GM19035 (cell line): ENCODE measurements at regions not wholly inside any gene's neighbourhood (a gene's known extent, or its start where the extent isn't known, plus 50 kb on each side); places are given as distances from the start of the nearest gene placed in this dataset.

Source experiments
- ATAC-seq: cut with Tn5 transposase; IDR thresholded peaks from one replicate; pipeline ENCODE4 v1.9.1; 2021; ENCODE audit not compliant: unreplicated experiment

DNA sequence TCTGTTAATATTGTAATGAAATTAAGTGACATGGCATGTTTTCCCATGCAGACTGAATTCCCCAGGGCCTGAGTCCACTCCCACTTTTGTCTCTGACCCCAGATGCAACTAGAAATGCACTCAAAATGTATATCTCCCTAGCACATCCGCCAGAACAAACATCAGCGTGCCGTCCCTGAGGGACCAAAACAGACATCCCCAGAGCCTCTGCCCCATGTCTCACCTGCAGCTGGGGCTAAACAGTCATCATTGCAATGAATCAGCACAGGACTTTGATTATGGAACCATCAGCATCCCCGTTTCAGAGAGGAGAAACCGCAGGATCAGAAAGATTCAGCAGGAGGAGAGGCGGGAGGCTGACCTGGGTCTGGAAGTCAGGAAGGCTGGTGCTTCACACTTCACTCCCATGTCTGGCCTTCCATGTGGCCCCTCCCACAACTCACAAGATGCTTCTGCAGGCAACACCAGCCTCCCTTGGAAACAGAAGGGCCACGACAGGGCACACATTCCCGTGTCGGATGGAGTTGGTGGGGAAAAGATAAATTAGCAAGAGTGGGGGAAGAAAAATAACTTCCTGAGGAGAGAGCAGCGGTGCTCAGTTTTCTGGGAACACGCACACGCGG lies 130.6 kb upstream of the VSTM2B start:
- ATAC-seq = no peak

DNA sequence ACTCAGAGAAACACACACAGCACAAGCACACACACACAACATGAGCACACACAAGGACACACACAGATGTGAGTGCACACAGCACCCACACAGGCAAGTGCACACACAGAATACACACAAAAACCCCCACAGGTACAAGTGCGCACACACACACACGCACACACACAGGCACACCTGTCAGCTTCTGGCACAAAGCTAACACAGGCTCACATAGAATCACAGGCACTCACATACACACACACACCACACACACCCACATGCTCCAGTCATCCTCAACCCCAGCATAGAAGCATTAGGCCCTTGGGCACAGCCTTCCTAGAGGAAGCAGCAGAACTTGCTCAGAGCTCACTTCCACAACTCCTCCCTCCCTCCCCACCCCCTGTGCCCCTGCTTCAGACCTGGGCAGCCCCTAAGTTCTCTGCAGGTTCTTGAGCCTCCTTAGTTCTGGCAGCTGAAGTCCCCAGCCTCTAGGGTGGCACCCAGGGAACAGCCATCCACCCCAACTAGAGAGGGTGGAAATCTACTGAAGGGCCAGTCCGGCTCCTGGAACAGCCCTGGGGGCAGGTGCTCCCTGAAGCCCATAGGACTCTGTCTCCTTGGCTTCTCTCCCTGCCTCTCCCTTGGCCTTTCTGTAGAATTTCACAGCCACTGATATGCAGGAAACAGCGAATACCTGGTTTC lies 129.9 kb upstream of the VSTM2B start:
- ATAC-seq = no peak

- no peak for ATAC-seq
Measured at GRCh38 chr19:29396925-29397324, 128.9 kb upstream of the VSTM2B start.

DNA sequence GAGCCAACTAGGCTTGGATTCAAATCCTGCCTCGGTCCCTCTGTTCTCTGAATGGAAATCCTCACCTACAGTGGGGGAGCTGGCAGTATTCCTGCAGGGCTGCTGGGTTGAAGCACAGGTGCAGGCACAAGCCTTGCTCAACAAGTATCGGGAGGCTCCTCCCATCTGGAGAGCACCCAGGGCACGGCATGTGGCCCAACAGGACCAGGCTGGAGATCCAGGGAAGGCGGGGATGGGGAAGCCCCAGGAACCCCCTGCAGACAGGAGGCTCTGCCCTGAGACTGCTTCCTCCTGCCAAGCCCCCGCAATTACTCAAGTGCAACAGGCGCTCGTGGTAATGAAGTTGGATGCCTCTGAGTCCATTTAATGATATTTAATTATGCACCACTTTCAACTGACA lies 128.0 kb upstream of the VSTM2B start:
- no peak for ATAC-seq

GRCh38 chr19:29399804-29400203 lies 126.0 kb upstream of the VSTM2B start:
- no peak for ATAC-seq

DNA sequence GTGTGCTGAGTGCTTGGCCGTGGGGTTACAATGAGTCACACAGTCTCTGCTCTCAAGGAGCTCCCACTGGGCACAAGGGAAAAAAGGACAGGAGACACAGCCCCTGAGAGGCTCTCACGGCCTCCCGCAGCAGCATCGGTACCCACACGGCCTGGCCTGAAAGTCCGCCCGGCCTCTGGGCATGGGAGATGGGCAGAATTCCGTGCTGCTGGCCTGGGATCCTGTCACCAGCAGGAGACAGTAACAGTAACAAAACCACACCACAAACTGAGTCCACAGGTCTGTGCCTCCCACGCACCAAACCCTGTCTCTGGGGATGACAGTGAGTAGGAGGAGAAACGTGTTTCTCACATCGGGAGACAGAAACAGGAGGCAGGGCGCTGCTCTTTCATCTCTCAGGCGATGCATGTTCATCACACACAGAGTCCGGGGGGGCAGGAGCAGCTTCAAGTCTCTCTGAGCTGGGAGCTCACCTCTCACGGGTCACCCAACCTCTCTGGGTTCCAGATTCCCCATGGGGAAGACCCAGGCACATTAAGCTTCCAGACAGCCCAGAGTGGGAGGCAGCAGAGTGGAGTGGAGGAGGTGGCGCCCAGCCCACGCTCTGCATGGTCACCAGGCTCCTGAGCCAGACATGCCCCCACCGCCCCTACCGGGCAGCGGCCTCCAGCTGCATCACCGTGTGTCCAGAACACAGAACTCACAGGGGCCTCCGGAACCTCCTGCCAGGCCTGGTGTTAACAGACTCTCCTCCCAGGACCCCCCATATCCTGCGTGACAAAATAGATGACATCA lies 124.7 kb upstream of the VSTM2B start:
- ATAC-seq = no peak

DNA sequence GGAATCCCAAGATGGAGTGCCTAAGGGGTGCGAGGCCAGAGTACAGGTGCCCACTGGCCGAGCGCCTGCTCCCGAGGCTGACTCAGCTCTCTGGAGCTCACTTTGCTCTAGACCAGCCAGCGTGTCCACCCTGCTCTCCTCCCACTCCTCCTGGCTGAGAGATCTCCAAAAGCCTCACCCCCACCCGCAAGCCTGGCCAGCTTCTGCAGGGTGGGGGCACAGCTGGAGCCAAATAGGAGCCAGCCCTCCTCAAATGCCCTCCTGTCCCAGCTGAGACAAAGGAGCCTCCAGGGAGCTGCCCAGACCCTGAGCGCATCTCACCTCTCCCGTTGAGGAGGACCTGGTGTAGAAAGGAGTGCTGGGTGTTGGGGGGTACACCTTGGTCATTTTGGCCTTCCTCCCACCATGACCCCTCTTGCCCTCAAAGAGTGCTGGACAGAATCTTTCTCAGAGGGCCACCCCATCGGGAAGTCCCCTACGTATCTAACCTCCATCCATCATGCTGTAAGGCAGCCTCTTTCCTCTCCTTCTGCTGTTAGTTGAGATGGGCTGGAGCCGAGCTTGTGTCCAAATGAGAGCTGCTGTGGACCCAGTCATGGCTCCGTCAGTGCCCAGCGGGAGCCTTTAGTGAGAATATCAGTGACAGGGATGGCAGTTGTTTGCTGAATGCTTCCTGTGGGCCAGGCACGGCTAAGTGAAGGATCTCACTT lies 123.9 kb upstream of the VSTM2B start:
- ATAC-seq = no peak

GRCh38 chr19:29402563-29402962 lies 123.2 kb upstream of the VSTM2B start:
- ATAC-seq = no peak

- no peak for ATAC-seq
Measured at GRCh38 chr19:29404015-29404414, 121.8 kb upstream of the VSTM2B start.

DNA sequence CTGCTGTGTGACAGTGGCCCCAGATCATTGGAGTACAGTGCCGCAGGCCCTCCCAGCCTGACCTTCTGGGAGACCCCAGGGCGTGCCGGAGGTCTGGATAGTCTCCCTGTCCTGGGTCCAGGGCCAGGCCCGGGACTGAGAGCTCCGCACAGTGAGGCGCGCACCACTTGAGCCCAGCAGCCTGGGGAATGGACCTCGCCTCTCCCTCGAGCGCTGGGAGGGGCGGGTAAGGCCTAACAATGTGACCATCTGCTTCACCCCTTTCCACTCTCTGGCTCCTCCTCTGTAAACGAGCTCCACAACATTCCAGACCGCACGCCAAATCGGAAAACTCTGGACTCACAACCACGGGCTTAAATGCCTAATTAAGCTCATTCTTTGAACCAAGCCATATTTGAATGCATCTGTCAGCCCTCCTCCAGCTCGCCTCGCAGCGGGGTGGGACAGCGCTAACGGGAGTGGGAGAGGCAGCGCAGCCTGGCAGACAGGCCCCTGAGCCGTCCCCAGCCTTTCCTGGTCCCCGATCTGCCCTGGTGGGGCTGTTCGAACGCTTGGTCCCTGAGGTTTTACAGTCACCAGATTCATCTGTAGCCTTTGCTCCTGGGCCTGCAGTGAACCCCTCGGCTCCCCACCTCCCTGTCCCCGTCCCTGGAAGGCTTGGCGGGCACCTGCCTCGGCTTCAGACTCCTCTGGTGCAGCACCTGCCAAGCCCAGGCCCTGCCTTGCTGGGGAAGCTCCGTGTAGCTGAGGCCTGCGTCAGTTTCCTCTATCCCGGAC lies 120.7 kb upstream of the VSTM2B start:
- no peak for ATAC-seq

DNA sequence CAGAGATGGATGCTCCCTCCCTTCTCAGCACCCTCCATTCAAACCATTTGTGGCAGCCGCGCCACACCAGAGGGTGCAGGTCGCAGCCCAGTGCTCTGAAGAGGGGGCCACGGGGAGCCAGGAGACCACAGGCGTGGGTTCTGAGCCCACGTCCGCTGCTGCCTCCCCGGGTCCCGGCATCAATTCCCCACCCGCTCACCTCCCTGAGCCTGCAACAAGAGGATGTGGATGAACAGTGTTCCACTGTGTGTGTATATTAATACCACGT lies 120.1 kb upstream of the VSTM2B start:
- ATAC-seq = no peak

- no peak for ATAC-seq
Measured at GRCh38 chr19:29409076-29409862, 116.5 kb upstream of the VSTM2B start.

GRCh38 chr19:29410601-29411000 lies 115.2 kb upstream of the VSTM2B start:
- ATAC-seq = no peak

- no peak for ATAC-seq
Measured at GRCh38 chr19:29411113-29411581, 114.6 kb upstream of the VSTM2B start.

DNA sequence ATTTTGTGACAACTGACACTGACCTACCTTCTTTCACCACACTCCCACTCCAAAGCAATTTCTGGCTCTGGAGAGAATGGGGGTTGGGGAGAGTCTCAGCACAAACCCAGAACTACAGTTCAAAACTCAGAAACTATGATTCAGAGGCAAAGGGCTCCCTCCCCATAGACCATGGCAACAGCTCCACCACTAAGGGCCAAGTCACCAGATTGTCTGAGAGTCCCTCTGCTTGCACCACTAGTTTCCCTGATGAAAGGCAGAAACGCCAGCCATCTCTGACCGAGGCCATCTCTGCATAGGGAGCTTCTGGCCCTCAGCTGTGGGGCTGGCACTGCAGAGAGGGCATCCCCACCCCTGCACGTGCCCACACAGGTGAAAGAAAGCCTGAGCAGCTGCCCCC lies 112.4 kb upstream of the VSTM2B start:
- ATAC-seq = no peak

DNA sequence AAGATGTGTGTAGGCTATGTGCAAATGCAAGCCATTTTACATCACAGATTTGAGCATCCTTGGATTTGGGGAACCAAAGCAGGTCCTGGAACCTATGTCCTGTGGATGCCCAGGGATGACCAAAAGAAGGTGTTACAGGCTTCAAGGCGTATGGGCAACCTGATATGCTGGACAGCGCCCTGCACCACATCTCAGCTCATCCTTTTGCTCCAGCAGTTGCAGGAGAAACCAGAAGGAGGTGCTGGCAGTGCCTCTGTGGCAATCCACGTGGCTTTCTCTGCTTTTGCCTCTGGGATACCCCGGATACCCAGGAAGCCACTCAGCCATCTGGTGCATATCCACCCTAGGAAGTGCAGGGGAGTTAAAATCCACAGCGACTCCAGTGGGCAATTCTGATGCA lies 110.3 kb upstream of the VSTM2B start:
- ATAC-seq = no peak

- no peak for ATAC-seq
Measured at GRCh38 chr19:29417048-29417447, 108.7 kb upstream of the VSTM2B start.

GRCh38 chr19:29418201-29418600 lies 107.6 kb upstream of the VSTM2B start:
- no peak for ATAC-seq

DNA sequence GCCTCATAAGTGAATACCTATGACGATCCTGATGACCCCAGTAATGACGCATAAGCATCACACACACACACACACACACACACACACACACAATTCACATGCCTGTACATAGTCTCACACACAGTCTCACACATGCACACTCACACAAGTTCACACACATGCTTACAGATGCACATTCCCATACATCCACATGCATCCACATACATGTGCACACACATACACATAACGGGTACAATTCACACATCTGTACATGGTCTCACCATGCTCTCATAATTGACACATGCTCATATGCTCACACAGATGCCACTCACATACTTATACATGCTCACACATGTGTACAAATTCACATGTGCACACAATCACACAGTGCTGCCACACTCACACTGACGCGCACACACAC lies 105.7 kb upstream of the VSTM2B start:
- no peak for ATAC-seq
